UCSD-AML1 (cell line): ENCODE measurements at regions not wholly inside any gene's neighbourhood (a gene's known extent, or its start where the extent isn't known, plus 50 kb on each side); places are given as distances from the start of the nearest gene placed in this dataset.

ENCODE experiments used
- DNase-seq: peaks from one replicate; lab custom pipeline; 2025; ENCODE audit not compliant: unreplicated experiment; lab: John Stamatoyannopoulos, UW

DNA sequence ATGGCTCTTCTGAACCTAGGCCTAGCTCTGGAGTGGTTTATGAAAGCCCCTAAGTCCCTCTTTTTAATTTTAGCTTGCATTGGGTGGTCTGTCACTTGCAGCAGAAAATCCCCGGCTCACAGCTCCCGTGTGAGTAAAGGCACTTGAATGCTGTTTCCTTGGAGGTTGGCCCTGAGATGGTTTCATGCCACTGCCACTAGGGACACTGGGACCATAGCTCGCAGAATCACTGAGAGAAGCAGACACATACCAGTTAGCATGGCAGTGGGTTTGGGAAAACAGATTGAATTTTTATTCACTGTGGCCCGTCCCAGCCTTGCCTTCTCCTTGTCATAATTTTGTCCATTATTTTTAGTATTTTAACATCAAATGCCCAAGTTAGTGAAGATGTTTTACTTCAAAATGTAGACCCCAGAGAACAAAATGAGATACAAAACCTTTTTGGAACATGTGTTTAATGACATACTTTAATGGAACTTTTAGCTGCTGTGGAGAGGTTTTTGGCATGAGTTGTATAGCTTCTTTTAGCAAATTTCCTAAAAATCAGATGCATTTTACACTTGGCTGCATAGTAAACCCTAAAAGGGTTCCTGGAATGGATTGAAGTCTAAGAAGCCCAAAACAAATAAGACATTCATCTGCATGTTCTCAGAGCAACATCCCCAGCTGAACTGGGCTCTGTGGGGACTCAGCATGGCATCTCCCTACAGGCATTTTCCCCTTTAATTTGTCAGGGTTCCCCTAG, 259.7 kb upstream of the PITRM1 start:
- no peak for DNase-seq

DNA sequence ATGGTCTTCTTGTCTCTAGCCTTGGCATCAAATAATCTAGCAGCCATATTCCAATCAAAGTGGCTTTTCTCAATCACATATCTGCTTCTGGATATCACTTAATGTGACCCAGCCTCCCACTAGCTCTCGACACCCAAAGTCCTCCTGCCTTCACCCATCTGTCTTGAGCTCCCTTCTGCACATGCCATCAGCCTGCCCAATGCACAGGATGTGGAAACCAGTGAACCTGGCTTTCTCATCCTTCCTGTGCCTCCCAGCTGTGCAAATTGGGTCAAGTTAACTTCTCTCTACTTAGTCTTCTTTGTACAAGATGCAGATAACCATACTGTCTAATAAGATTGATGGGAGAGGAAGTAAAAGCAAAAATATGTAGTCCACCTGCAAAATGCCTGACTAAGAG, 257.9 kb upstream of the PITRM1 start:
- DNase-seq: no peak

DNA sequence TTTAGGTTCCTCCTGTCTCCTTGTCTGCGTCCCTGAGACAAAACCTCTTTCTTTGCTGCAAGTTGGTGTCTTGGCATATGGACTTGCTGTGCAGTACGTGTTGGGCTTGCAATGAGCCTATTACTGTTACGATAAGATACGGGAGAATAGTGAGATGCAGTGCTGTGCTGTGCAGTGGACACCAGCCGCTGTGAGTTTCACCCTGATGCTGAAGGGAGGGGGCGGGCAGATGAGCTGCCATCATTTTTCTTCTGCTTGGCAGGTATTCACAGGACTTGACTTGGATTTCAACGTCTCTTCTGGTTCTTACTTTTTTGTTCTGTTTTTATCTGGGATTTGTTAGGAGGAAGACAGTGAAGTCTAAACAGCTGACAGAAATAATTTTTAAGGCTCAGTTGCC, 257.1 kb upstream of the PITRM1 start:
- DNase-seq: no peak

DNA sequence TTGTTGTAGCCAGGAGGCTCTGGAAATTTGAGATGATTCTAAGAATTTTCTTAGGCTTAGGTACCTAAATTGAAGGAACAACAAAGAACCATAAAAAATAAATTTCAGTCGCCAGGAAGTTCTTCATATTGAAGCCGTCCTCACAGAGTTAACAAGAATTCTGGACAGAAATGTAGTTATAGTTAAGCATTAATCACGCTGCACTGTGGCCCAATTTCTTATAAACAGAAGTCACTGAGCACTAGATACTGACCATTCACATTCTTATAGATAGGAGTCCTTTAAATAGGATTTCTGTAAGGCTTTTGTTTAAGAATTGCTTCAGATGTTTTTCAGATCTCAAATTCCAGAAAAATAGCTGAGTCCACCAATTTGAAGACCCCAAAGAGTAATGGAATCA, 256.2 kb upstream of the PITRM1 start:
- no peak for DNase-seq

DNA sequence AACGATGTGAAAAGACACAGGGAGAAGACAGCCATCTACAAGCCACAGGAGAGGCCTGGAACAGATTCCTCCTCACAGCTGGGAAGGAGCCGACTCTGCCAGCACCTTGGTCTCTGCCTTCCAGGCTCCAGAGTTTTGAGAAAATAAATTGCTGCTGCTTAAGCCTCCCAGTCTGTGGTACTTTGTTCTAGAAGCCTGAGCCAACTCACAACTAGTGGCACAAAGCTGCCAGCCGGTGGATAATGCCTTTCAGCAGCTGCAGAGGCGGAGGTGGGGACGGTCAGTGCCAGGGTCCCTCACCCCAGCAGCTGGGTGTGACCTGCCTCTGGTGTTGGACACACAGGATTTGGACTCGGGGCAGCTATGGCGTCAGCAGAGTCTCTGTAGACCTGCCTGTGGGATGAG, 255.4 kb upstream of the PITRM1 start:
- no peak for DNase-seq

DNA sequence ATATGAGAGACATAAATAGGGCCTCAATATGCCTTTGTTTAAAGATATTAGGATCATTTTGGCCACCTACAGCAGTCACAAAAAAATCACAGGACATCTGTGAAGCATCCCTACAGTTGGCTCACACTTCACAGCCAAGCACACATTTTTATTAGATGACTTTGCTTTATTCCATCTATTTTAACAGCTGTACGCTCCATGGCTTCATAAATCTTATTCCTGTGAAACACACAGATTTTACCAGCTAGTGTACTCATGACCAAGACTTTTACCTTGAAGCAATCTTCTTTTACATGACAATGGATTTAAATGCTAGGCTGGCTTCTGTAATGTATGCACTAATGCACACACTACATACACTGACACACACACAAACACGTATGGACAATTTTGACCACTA, 254.8 kb upstream of the PITRM1 start:
- DNase-seq: no peak

DNA sequence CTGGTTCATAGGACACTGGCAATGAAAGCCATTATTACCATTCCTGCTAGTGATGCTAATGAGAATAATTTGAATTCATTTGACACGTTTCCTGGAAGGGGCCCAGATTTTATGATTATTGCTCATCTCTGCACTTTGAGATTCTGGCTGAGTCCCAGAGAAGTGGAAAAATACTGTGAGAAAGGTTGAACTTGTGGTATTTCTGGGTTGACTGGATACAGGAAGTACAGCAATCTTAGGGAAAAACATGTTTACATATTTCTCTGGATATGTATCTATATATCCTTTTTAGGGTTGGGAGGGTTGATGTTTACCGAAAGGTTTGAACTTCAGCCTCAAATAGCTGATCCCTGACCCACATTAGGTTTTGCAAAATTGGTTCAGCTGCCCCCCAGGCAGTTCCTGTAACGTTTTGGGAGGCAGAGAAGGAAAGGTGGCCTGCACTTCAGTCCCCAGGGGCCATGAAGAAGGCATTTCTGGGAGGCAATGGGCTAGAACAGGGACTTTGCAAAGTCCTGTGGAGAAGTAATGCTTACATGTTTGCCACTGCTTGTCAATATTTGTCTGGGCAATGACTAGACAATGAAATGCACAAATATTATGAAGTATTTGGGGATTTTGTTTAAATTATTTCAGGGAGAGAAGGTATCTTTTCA, 253.7 kb upstream of the PITRM1 start:
- DNase-seq: no peak

DNA sequence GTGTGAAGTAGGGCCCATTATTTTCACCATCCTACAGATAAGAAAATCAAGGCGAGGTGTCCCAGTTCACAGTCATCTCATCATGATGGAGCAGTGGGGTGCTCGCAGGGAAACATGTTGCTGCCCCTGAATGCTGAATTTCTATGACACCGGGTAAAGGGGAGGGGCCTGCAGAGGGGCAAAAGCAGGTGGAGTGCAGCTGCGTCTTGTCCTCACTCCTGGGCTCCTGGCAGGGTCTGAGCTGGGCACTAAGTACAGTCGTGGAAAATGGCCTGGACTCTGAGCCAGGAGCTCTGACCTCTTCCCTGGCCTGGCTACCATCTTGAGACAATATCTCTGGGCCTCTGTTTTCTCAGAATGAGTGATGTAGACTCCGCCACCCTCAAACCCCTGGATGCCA, 253.1 kb upstream of the PITRM1 start:
- DNase-seq: no peak

DNA sequence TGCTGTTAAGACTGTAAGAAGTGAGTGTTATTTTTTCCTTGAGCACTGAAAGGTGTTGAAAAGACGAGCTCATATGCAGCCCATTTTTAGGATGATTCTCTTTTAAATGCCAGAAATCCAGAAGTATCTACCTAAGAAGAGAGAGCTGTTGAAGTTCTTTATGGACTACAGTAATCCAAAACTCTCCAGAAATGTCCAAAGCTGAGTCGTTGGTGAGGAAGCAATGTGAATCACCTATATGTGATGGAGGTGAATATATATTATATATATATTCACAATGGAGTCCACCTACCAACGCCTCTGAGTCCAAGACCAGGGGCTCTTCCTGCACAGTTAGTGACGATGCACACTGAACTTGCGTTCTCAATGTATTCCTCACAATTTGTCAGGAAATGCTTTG, 252.7 kb upstream of the PITRM1 start:
- DNase-seq: no peak

DNA sequence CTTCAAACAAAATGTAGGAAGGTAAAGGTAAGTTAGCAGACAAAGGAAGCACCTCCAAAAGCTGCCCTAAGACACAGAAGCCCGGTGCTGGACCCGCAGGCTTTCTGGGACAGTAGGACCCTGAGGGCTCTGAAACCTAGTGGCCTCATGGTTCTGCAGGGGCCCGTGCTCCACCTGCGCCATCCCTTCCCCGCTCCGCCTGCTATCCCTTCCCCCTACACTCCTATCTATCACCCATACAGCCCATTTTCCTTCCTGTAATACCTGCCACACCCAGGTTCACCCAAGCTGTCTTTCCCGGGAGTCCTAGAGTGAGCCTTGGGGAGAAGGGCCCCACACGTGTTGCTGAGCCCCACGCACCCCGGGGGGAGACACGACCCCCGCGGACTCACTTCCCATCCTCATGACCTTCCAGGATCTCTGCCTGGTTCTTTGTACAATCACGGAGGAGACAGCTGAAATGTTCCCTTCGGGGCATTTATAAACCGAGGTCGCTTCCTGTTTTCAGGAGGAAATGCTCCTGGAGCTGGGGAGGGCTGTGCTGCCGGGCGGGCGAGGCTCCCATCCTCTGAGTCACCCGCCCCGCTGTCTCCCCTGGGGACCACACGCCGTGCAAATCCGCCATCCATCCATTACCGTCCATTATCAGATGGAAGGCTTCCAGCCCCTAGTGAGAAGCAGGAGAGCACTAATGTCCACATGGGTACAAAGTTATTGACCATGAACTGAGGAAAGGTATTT, 251.7 kb upstream of the PITRM1 start:
- no peak for DNase-seq

DNA sequence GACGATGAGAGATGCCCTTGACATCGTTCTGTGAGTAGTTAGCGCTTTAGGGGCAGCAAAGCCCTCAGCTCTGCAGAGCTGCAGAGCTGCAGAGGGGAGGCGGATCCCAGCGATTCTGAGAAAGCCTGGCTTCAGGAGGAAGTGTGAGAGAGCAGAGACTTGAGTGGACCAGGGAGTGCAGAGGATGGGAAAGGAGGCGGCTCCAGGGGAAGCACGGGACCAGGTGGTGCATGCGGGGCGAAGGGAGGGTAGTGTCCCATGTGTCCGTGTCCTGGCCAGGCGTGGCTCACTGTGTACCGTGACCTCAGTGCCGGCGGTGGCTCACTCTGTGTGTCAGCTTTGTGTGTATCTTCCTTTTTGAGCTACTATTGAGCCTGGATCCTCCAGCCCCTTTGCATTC, 250.8 kb upstream of the PITRM1 start:
- DNase-seq: no peak

DNA sequence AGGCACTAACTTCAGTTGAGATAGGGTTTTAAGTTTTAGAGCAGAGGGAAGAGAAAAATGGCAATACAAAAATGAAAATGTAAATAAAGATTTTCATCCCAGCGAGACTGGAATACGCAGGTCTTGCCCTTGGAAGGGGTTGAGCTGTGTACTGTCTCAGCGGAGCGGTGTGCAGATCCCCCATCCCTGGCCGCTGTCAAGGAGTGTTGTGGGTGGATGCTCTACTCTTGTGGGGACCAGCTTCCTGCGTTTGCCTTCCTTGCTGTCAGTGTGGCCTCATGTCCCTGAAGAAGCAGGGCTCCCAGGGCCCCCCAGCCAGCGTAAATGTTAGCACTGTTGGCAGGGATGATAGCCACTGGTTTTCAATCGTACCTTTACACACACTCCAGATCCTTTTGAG, 249.7 kb upstream of the PITRM1 start:
- DNase-seq: no peak

DNA sequence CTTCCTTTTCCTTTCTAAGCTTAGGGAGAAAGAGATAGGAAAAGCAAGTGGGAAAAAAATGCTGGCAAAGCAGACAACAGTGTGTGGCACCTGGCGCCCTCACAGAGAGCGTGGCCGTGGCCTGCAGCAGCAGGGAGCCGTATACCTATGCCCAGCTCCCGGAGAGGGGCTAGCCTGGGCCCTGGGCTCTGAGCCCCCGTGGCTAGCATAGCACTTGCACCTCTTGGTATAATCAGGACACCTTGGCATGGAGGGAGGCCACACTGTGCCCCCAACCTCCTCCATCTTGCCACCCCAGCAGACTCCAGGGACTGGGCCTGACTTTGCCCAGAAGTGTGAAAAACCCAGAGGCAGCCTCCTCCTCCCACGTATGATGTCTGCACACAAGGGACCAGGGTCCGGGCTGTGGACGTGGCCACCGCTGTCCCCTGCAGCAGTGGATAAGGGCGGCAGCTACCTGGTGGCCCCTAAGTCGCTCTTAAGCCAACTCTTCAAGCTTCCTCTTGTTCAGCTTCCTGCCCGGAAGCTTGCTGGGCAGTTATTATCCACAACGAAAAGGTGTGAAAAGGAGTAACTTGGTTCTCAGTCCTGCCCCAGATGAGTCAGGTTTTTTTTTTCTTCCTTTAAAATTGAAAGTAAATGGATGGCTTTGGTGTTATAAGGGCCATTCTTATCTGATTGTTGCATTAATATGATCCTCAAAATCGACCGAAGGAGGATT, 249.1 kb upstream of the PITRM1 start:
- no peak for DNase-seq

DNA sequence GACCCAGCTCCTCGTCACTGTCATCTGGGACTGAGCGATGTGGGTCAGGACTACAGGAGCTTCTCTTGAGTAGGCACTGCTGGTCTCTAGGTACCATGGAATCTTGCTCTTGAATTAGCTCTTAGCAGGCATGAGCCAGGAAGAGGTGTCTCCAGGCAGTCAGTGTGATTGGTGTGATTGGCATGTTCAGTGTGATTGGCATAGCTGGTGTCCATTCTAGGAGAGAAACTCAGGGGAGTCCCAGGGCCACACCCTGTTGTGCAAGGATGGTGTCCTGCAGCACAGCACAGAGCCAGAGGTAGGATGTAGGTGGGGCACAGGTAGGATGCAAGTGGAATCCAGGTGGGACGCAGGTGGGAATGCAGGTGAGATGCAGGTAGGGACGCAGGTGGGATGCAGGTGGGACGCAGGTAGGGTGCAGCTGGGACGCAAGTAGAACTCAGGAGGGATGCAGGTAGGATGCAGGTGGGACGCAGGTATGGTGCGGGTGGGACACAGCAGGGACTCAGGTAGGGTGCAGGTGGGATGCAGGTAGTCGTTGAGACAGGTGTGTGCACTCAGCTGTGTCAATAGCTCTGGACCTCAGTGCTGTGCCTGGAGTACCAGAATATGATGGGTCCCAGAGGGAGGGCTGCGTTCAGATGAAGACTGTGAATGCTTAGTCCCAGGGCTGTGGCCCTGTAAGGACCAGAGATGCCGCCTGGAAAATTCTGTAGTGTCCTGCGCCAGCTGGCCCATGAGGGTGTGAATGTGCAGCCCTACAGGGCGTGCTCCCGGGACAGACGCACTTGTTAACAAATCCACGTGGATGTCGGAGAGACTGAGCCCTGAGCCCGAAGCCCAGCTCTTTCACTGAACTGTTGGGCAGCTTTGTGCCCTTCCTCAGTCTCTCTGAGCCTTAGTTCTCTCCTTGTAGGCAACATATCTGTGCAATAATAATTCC, 248.2 kb upstream of the PITRM1 start:
- DNase-seq: no peak

DNA sequence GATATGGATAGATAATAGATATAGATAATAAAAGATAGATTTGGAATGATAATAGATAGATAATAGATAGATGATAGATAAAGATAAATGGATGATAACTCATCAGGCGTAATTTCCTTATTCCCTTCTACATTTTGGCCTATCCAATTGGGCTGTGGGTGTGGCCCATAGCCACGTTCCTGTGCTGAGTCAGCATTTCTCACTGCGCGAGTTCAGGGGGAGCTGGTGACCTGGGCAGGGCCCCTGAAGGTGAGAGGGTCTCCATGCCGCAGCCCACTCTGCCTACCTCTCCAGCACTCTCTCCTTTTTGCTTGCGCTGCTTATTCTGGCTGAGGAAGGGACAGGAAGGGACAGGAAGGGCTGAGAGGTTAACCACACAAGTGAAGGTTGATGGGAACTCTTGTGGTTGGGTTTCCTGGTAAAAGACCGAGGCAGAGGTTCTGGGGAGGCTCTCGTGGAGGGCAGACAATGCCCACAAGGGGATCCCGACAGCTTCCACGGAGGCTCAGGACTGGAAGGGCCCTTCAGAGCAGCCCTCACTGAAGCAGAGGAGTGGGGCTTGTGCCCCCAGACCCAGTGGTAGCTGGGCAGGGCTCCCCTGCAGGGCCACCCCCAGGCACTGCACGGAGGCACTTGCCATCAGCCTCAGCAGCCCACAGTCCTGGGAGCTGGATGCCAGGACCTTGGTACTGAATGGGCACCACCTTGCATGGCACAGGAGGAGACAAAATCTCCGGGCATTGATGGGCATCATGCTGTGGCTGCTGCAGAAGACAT, 247.3 kb upstream of the PITRM1 start:
- peak; percentile 33 for DNase-seq

DNA sequence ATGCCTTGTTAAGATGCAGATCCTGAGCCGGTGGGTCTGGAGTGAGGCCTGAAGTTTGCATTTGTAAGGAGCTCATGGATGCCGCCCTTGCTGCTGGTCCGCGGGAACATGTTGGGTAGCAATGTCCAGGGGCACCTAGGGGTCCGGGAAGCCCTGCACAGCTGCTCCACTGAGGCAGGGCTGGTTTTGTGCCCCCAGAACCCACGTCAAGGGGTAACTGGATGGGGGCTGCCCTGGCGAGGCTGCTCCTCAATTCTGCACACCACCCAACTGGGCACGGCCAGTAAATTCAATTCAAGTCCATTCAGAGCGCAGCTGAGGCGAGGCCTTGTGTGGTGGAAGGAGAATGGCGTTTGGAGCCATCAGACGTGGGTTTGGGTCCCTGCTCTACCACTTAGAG, 246.3 kb upstream of the PITRM1 start:
- no peak for DNase-seq

DNA sequence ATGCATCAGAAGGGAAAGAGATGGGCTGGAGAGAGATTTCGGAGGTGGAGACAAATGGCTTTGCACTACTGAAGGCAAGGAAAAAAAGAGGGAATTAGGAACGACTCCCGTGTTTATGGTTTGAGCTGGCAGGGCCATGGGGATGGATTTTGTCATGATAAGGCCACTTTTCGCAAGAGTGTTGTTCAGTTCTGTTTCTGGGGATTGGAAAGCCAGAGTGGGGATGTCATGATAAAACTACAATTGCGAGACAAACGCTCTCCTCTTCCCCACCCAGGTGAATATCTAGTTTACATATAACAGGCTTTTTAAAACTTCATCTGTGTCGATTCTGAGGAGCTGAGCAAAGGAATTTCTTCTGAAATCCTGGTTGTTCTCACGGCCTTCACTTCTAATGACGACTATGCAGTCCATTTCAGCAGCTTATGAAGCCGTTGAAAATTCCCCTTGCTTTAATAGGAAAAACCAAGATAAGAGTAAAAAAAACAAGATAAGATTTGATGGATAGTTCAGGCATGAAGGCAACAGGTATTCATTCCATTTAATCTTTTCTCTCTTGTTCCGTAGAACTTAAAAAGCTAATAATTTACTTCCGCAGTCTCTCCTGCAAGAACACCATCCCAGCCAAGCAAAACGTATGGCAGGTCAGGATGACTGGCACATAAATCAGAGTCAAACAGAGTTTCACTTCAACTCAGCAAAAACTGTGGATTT, 245.6 kb upstream of the PITRM1 start:
- no peak for DNase-seq

DNA sequence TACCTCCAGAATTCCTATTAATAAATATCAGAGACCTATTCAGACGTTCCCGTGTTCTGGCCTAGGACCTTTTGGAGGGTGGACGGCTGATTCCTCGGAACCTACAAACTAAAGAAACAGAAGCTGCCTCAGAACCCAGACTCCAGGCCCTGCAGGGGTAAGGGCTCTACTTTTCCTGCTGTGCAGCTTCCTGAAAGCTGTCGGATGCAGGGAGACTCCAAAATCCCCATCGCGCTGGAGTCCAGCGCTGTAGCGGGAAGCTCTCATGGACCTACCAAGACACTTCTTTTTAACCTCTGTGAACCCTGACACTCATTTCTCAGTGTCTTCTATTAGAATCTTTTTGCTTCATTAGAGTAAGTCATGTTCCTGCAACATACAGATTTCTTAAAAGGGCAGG, 244.5 kb upstream of the PITRM1 start:
- DNase-seq: no peak
